Muscle layer of colon (tissue), 2 donors: ENCODE measurements at regions not wholly inside any gene's neighbourhood (a gene's known extent, or its start where the extent isn't known, plus 50 kb on each side); places are given as distances from the start of the nearest gene placed in this dataset.
"Not testable (repeated sequence)": the region's sequence is repeated elsewhere in the genome, so short reads cannot be mapped to it uniquely, and the experiment has no call there.

Source experiments
- H3K27ac ChIP-seq: one replicate; pipeline ENCODE4 v1.7.0; 2013; ENCODE audit warnings: low read depth, mild to moderate bottlenecking, low read length, moderate library complexity
- H3K27me3 ChIP-seq, 2 donors: one replicate each; pipeline ENCODE4 v1.7.0; 2013; ENCODE audit warnings: low read length in 2 of 2, mild to moderate bottlenecking in 2 of 2; ENCODE audit not compliant: insufficient read depth in 2 of 2, control insufficient read depth in 1 of 2
- H3K36me3 ChIP-seq: one replicate; pipeline ENCODE4 v1.7.0; 2013; ENCODE audit warnings: mild to moderate bottlenecking, low read length; ENCODE audit not compliant: insufficient read depth
- H3K4me1 ChIP-seq: one replicate; pipeline ENCODE4 v1.7.0; 2013; ENCODE audit warnings: mild to moderate bottlenecking, low read length; ENCODE audit not compliant: insufficient read depth
- H3K4me3 ChIP-seq, 2 donors: one replicate each; pipeline ENCODE4 v1.7.0; 2013; ENCODE audit warnings: low read length in 2 of 2, low read depth in 1 of 2, mild to moderate bottlenecking in 1 of 2, moderate library complexity in 1 of 2
- H3K9ac ChIP-seq: one replicate; pipeline ENCODE4 v1.7.0; 2013; ENCODE audit warnings: low read length
- H3K9me3 ChIP-seq: one replicate; pipeline ENCODE4 v1.7.0; 2013; ENCODE audit warnings: mild to moderate bottlenecking, low read length
- donor health status: abdominal sarcoma.
- donor health status: Adenocarcinoma of cecum.

- Histone ChIP-seq H3K27ac (no peak overlapping the region), H3K4me3 (no peak overlapping the region), H3K9me3 (no peaks in the 10 kb centered on the region), H3K36me3 (no peaks in the 10 kb centered on the region), H3K4me1 (peaks cover 16% of the 10 kb centered on the region), H3K9ac (no peak overlapping the region), H3K27me3 (no peaks in the 10 kb centered on the region)
Observed at GRCh38 chr18:10124557-10124956, 210.7 kb downstream of the VAPA start.

- Histone ChIP-seq H3K27ac (no peak overlapping the region), H3K9ac (no peak overlapping the region), H3K9me3 (no peaks in the 10 kb centered on the region), H3K4me1 (peaks cover 16% of the 10 kb centered on the region), H3K36me3 (no peaks in the 10 kb centered on the region), H3K4me3 (no peak overlapping the region), H3K27me3 (no peaks in the 10 kb centered on the region)
Observed at GRCh38 chr18:10124967-10125366, 211.2 kb downstream of the VAPA start.

GRCh38 chr18:10127729-10128128 lies 213.9 kb downstream of the VAPA start:
- H3K36me3 ChIP-seq, result no peaks in the 10 kb centered on the region
- no peak overlapping the region for H3K9ac ChIP-seq

GRCh38 chr18:10128921-10129501 lies 215.2 kb downstream of the VAPA start:
- H3K36me3 ChIP-seq, result no peaks in the 10 kb centered on the region
- peaks cover 9 to 11% of the 10 kb centered on the region in 2 donors for H3K27me3 ChIP-seq
- no peaks in the 10 kb centered on the region for H3K9me3 ChIP-seq
- H3K4me1 ChIP-seq, result peaks cover 6% of the 10 kb centered on the region
- no peak overlapping the region for H3K27ac ChIP-seq
- no peak overlapping the region for H3K9ac ChIP-seq
- no peak overlapping the region for H3K4me3 ChIP-seq

More at GRCh38 chr18:10127729-10128128, 213.9 kb downstream of the VAPA start:
- peaks cover 10% of the 10 kb centered on the region for H3K4me1 ChIP-seq
- no peak overlapping the region for H3K27ac ChIP-seq
- H3K4me3 ChIP-seq, result no peak overlapping the region
- H3K27me3 ChIP-seq, result peaks cover 7 to 11% of the 10 kb centered on the region in 2 donors
- no peaks in the 10 kb centered on the region for H3K9me3 ChIP-seq

- no peaks in the 10 kb centered on the region for H3K36me3 ChIP-seq
- no peak overlapping the region for H3K9ac ChIP-seq
- H3K9me3 ChIP-seq, result no peaks in the 10 kb centered on the region
- H3K27ac ChIP-seq, result no peak overlapping the region
- no peak overlapping the region for H3K4me3 ChIP-seq
- H3K4me1 ChIP-seq, result peaks cover 6% of the 10 kb centered on the region
- H3K27me3 ChIP-seq, result peaks cover 9 to 11% of the 10 kb centered on the region in 2 donors
Observed at GRCh38 chr18:10130606-10131005, 216.8 kb downstream of the VAPA start.

- Histone ChIP-seq H3K27ac (no peak overlapping the region), H3K4me3 (no peak overlapping the region), H3K36me3 (no peaks in the 10 kb centered on the region)
Observed at GRCh38 chr18:10131081-10131459, 217.3 kb downstream of the VAPA start.

GRCh38 chr18:10131460-10132395 lies 217.9 kb downstream of the VAPA start:
- Histone ChIP-seq H3K4me3 (peak overlapping the region in 1 of 2 donors; percentile 36), H3K27me3 (peaks cover 9 to 11% of the 10 kb centered on the region in 2 donors), H3K9ac (no peak overlapping the region), H3K36me3 (no peaks in the 10 kb centered on the region), H3K9me3 (no peaks in the 10 kb centered on the region), H3K4me1 (peaks cover 6% of the 10 kb centered on the region), H3K27ac (no peak overlapping the region)

More at GRCh38 chr18:10131081-10131459, 217.3 kb downstream of the VAPA start:
- peaks cover 6% of the 10 kb centered on the region for H3K4me1 ChIP-seq
- no peak overlapping the region for H3K9ac ChIP-seq
- peaks cover 9 to 11% of the 10 kb centered on the region in 2 donors for H3K27me3 ChIP-seq
- no peaks in the 10 kb centered on the region for H3K9me3 ChIP-seq

- no peak overlapping the region for H3K4me3 ChIP-seq
- no peak overlapping the region for H3K9ac ChIP-seq
- no peak overlapping the region for H3K27ac ChIP-seq
- H3K9me3 ChIP-seq, result no peaks in the 10 kb centered on the region
- peaks cover 6% of the 10 kb centered on the region for H3K4me1 ChIP-seq
- H3K27me3 ChIP-seq, result peaks cover 9 to 11% of the 10 kb centered on the region in 2 donors
- no peaks in the 10 kb centered on the region for H3K36me3 ChIP-seq
Observed at GRCh38 chr18:10133516-10133915, 219.7 kb downstream of the VAPA start.

- no peak overlapping the region for H3K4me3 ChIP-seq
- no peak overlapping the region for H3K9ac ChIP-seq
- no peaks in the 10 kb centered on the region for H3K9me3 ChIP-seq
- H3K36me3 ChIP-seq, result no peaks in the 10 kb centered on the region
- peaks cover 11% of the 10 kb centered on the region for H3K4me1 ChIP-seq
- H3K27me3 ChIP-seq, result peaks cover 9 to 11% of the 10 kb centered on the region in 2 donors
- H3K27ac ChIP-seq, result no peak overlapping the region
Observed at GRCh38 chr18:10134204-10134603, 220.4 kb downstream of the VAPA start.

GRCh38 chr18:10134749-10135148 lies 220.9 kb downstream of the VAPA start:
- H3K4me3 ChIP-seq, H3K27ac ChIP-seq, H3K9ac ChIP-seq, H3K9me3 ChIP-seq, H3K36me3 ChIP-seq: not testable (repeated sequence)
- peaks cover 9 to 11% of the 10 kb centered on the region in 2 donors for H3K27me3 ChIP-seq
- peaks cover 11% of the 10 kb centered on the region for H3K4me1 ChIP-seq

- H3K9ac ChIP-seq, result no peak overlapping the region
- H3K4me1 ChIP-seq, result peaks cover 14% of the 10 kb centered on the region
- H3K36me3 ChIP-seq, result no peaks in the 10 kb centered on the region
- H3K27ac ChIP-seq, result no peak overlapping the region
- H3K9me3 ChIP-seq, result no peaks in the 10 kb centered on the region
- no peak overlapping the region for H3K4me3 ChIP-seq
- H3K27me3 ChIP-seq, result peaks cover 9 to 11% of the 10 kb centered on the region in 2 donors
Observed at GRCh38 chr18:10135302-10135926, 221.6 kb downstream of the VAPA start.
